Ovary (tissue), 3 donors: ENCODE measurements at regions not wholly inside any gene's neighbourhood (a gene's known extent, or its start where the extent isn't known, plus 50 kb on each side); places are given as distances from the start of the nearest gene placed in this dataset.

Source experiments
- CTCF ChIP-seq, 3 donors: fragments of 450-650 bp in 2 of 3; fragments of 200-600 bp in 1 of 3; IDR thresholded peaks; one replicate each; pipeline versions ENCODE4 v1.5.1 to v1.8.0; 2016 to 2022; ENCODE audit warnings: antibody characterized with exemption in 3 of 3, mild to moderate bottlenecking in 1 of 3
- EP300 ChIP-seq: sonication (generic); formaldehyde crosslinking; IDR thresholded peaks from one replicate; pipeline ENCODE4 v1.6.1; 2017; ENCODE audit warnings: antibody characterized with exemption
- POLR2A ChIP-seq: fragments of 450-650 bp; IDR thresholded peaks from one replicate; pipeline ENCODE4 v1.6.1; 2017; ENCODE audit warnings: antibody characterized with exemption, mild to moderate bottlenecking, moderate library complexity
- donor health status: DM: no; HTN: no; CAD: no.

DNA sequence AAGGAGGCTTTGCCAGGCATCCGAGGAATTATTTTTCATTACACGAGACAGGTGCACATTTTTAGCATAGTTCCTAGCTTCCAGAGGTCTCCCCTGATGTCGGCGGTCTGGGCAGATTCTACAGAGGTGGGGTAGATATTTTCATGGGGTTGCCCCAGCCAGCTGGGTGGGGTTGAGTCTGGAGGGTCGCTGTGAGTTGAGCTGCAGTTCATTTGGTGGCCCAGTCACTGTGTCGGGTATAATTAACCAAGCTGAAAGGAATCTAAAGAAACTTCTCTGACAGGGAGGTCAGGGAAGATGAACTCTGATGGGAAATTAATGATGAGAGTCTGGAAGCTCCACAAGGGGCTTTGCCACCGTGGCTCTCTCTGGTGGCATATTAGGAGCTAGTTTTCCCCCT, 233.7 kb upstream of the NAV2 start:
- TF ChIP-seq CTCF (IDR thresholded peaks at IDR 0.05) (no peak), POLR2A (no peak), EP300 (no peak)
